NB4 (cell line): ENCODE measurements at regions not wholly inside any gene's neighbourhood (a gene's known extent, or its start where the extent isn't known, plus 50 kb on each side); places are given as distances from the start of the nearest gene placed in this dataset.

ENCODE experiments used
- DNase-seq: peaks from one replicate; pipeline ENCODE4 v3.0.0; 2010; ENCODE audit warnings: low read depth
- H3K4me3 ChIP-seq: one replicate; pipeline ENCODE4 v1.5.1; 2011; ENCODE audit warnings: mild to moderate bottlenecking, low read depth, low read length, moderate library complexity
- MYC ChIP-seq: IDR thresholded peaks from 2 replicates; pipeline ENCODE4 v1.6.1; 2011; ENCODE audit warnings: low read depth, low read length
- POLR2A ChIP-seq: IDR thresholded peaks from 2 replicates; pipeline ENCODE4 v1.6.1; 2011; ENCODE audit warnings: mild to moderate bottlenecking; ENCODE audit not compliant: insufficient read length; ENCODE audit errors: extremely low read depth
- TF ChIP-seq, protein P1 (sequence below): IDR thresholded peaks from one replicate; pipeline ENCODE4 v1.5.1; 2012; ENCODE audit warnings: low read depth, low read length
- TF ChIP-seq, protein P2 (sequence below): IDR thresholded peaks from 2 replicates; pipeline ENCODE4 v1.6.1; 2011; ENCODE audit warnings: low read depth, low read length

DNA sequence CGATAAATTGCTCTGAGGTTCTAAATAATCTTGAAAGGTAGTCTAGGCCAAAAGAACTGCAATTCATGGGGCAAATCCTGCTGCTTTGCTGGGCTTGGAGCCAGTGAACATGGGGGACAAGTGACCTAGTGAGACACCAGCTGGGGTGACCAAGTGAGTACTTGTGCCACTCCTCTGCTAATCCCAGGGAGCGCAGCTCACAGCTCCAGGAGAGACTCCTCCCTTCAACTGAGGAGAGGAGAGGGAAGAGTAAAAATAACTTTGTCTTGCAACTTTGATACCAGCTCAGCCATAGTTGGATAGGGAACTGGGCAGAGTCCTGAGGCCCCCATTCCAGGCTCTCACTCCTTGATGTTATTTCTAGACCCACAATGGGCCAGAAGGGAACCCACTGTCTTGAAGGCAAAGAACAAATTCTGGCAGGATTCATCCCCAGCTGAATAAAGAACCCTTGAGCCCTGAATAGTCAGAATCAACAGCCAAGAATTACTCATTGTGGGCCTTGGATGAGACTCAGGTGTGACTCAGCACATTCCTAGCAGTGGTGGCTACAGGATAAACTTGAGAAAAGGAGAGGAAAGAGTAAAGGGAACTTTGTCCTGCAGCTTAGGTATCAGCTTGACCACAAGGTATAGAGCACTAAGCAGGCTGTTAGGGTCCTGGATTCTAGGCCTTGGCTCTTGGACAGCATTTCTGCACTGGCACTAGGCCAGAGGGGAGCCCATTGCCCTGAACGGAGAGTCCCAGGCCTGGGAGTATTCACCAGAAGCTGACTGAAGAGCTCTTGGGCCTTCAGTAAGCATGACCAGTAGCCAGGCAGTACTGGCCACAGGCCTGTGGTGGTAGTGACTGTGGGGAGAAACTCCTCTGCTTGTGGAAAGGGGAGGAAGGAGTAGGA lies 288.3 kb upstream of the CDH18 start:
- TF ChIP-seq POLR2A, result no peak
- H3K4me3 ChIP-seq, result no peak overlapping the region
- no peak for DNase-seq

DNA sequence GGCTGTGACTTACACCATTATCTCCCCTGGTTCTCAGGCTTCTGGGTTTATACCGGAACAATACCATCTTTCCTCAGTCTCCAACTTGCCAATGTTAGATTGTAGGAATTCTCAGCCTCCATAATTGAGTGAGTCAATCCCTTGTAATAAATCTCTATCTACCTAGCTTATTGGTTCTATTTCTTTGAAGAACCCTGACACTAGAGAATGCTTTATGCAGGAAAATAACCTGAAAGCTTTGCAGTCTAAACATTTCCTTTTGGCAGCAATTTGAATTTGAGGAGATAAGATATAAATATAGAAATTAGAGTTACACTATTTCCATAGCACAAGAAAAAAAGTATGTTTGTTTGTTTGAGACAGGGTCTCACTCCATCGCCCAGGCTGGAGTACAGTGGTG lies 278.1 kb upstream of the CDH18 start:
- no peak for TF ChIP-seq POLR2A
- DNase-seq, result no peak
- H3K4me3 ChIP-seq, result no peak overlapping the region

DNA sequence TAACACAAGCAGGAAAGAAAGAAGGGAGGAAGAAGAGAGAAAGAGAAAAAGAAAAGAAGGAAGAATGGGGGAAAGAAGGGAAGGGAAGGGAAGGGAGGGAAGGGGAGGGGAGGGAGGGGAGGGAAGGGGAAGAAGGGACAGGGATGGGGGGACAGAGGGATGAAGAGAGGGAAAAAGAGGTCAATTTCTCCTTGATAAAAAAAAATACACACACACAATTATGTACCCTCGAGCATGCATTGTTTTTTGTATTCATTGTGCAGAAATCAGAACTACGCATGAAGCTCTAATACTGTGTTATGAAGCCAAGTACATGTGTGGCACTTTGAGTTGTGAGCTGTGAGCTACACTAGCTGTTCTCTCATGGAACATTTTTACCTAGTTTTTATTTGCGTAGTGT lies 274.9 kb upstream of the CDH18 start:
- TF ChIP-seq, protein P1, sequence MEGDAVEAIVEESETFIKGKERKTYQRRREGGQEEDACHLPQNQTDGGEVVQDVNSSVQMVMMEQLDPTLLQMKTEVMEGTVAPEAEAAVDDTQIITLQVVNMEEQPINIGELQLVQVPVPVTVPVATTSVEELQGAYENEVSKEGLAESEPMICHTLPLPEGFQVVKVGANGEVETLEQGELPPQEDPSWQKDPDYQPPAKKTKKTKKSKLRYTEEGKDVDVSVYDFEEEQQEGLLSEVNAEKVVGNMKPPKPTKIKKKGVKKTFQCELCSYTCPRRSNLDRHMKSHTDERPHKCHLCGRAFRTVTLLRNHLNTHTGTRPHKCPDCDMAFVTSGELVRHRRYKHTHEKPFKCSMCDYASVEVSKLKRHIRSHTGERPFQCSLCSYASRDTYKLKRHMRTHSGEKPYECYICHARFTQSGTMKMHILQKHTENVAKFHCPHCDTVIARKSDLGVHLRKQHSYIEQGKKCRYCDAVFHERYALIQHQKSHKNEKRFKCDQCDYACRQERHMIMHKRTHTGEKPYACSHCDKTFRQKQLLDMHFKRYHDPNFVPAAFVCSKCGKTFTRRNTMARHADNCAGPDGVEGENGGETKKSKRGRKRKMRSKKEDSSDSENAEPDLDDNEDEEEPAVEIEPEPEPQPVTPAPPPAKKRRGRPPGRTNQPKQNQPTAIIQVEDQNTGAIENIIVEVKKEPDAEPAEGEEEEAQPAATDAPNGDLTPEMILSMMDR, result no peak
- TF ChIP-seq POLR2A (no peak), MYC (no peak)
- TF ChIP-seq, protein P2, sequence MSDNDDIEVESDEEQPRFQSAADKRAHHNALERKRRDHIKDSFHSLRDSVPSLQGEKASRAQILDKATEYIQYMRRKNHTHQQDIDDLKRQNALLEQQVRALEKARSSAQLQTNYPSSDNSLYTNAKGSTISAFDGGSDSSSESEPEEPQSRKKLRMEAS, result no peak
- no peak overlapping the region for H3K4me3 ChIP-seq
- no peak for DNase-seq

DNA sequence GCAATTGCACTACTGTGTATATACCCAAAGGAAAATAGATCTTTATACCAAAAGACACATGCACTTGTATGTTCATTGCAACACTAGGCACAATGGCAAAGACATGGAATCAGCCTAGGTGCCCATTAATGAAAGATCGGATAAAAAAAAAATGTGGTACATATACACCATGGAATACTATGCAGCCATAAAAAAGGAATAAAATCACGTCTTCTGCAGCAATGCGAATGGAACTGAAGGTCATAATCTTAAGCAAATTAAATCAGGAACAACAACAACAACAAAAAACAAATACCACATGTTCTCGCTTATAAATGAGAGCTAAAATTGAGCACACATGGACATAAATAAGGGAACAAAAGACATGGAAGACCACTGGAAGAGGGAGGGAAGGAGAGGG lies 266.7 kb upstream of the CDH18 start:
- TF ChIP-seq MYC (no peak), POLR2A (no peak)
- TF ChIP-seq, protein P1, result no peak
- TF ChIP-seq, protein P2, result no peak
- no peak overlapping the region for H3K4me3 ChIP-seq
- DNase-seq, result no peak

DNA sequence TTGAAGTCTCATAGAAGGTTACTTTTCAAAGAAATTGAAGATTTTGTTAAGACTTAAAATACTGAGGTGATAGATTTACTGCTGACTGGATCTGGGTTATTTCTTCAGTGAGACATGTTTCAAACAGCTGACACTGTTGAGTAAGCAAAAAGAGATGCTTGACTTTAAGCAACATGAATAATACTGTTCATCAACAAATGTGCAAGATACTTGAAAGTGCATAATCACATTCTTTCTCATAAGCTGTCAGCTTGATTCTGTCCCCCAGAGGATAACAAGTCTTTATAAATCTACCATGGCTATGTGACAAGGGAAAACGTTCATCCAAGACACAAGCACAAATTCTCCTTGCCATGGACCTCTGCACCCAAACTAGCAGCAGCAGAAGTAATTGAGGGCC lies 260.1 kb upstream of the CDH18 start:
- DNase-seq, result no peak
- TF ChIP-seq, protein P1, result no peak
- no peak overlapping the region for H3K4me3 ChIP-seq

DNA sequence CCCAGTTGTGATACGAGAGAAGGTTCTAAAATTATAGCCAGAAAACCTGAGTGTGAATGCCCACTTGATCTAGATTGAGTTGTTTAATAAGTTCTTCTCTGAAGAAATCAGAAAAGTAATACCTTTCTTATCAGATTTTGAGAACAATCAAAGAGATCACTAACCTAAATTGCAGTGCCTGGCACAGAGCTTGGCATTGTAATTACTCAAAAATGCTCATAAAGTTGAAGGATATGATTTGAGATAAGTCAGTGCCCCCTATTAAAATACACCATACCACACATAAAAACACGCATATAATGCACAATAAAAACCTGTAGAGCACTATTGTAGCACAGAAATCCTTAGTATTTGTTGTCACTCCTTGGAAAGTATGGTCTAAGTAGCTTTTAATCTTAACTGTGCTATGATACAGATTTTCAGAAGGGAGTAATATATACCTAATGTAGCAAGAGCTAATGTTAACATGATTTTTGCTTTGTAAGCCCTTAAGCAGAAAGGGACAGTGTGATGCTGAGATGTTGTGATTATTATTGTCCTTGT lies 257.5 kb upstream of the CDH18 start:
- no peak overlapping the region for H3K4me3 ChIP-seq
- DNase-seq, result no peak
- TF ChIP-seq, protein P2, result no peak
- TF ChIP-seq, protein P1, result no peak
- no peak for TF ChIP-seq MYC

DNA sequence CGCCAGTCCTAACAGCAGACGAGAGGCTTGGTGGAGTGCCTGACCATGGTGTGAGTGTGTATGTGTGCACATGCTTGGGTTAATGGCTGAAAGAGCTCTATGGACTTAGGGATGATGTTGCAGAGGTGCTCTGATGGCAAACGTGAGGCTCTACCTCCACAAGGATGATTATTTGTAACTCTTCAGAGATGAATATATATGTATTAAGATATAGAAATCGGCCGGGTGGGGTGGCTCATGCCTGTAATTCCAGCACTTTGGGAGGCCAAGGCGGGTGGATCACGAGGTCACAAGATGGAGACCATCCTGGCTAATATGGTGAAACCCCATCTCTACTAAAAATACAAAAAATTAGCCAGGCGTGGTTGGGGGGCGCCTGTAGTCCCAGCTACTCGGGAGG lies 253.4 kb upstream of the CDH18 start:
- no peak for DNase-seq
- TF ChIP-seq MYC (no peak), POLR2A (no peak)
- TF ChIP-seq, protein P2, result no peak
- TF ChIP-seq, protein P1, result no peak
- no peak overlapping the region for H3K4me3 ChIP-seq
